Left cardiac atrium (tissue), 4 donors: ENCODE measurements at regions not wholly inside any gene's neighbourhood (a gene's known extent, or its start where the extent isn't known, plus 50 kb on each side); places are given as distances from the start of the nearest gene placed in this dataset.

Source experiments
- ATAC-seq, 2 donors: fragments of 200-7000 bp; cut with Tn5 transposase; one replicate each; pipeline ENCODE4 v1.9.1; 2020; ENCODE audit warnings: mild to moderate bottlenecking in 2 of 2, moderate library complexity in 2 of 2
- DNase-seq: peaks from one replicate; pipeline ENCODE4 v3.0.0-alpha.2; 2020
- intact Hi-C, 2 donors: fragments of 100-400 bp; cut with DNase I; formaldehyde crosslinking; loops; one replicate each; pipeline versions ENCODE4 v1.14.1 to v1.15.1; 2022 to 2023
- donor health status: DM: no; HTN: yes; CAD: no.
- donor health status: DM: no; HTN: yes; CAD: no; lungs with severe emphysema.
- donor health status: DM: yes; HTN: yes; CAD: no.
- donor health status: Dilated cardiomyopathy.

DNA sequence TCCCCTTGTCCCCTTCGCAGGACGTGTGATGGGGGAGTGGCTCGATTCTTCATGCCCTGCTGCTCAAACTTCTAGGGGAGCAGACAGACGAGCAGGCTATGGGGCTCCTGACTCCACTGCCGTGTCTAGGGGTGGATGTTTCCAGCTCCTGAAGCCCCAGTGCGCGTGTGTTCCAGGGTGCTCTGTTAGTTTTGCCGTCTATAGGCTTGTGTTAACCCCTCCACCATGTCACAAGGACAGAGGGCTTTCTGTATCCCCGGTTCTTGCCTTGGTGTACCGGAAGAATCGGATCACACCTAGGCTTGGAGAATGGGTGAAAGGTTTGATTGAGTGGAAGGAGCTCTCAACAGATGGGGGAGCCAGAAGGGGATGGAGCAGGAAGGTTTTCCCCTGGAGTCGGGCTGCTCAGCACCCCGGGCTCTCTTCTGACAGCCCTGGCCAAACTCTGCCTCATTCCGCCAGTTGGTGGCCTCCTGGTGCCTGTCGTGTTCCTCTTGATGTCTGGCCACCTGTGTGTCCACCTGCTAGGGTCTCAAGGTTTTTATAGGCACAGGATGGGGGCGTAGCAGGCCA, 810.7 kb downstream of the BRD1 start:
- DNase-seq (no peak), ATAC-seq (no peak)
- intact Hi-C loops = no loop called here

DNA sequence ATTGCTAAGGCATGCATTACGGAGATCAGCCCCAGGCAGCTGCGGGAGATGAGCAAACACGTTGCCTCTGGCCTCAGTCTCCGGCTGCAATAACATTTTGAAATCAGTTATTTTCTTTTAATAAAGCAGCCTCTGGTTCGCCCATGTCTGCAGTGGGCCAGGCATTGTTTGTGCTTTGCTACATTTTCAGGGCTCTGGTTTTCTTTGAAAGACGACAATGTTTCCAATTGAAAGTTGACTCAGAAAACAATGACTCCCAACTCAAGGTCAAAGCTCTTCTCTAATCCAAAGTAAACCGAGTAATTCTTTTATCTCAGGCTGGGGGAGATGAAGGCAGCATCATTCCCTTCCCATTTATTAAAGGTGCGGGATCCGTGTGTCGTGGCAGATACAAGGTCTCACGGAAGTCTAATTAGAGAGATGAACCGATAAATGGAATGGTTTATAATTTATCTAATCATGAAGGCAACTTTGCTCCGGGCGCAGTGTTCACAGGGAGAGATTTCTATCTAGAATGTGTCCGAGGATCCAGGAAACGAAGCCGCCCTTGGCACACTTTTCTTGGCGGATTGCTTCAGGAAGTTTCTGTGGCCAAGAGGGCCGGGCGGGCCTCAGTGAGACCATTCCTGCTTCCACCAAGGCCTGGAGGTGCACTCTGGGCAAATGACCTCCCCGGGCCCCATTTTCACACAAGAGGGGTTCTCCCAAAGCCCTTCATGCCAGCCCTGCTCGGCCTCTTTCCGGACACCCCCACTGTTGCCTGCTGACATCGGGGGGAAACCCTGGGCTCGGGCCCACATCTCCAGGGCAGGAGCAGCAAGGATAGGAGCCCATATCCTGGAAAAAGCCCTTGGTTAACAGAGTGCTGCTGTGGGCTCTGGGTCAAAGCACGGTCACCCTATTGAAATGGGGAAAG, 811.4 kb downstream of the BRD1 start:
- ATAC-seq (peak in 1 of 2 donors; percentile 51), DNase-seq (peak; percentile 75)
- intact Hi-C loops = no loop called here

DNA sequence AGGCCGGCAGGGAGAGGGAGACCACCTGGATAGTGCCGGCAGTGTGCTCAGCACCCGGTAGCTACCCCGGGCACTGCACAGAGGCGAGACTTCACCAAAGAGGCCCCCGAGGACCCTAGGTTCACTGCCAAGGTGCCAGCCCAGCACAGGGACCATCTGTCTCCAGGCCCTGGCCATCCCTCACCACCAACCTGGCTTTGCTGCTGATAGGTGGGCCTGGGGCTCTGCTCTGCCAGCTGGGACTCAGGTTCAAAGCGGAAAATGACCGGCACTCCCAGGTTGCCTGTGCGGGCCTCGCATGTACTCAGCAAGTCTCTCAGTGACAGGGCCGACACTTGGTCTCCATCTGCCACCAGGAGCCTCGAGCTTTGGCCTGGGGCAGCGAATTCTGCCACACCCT, 812.2 kb downstream of the BRD1 start:
- intact Hi-C loops = no loop called here
- DNase-seq = no peak
- ATAC-seq = no peak

DNA sequence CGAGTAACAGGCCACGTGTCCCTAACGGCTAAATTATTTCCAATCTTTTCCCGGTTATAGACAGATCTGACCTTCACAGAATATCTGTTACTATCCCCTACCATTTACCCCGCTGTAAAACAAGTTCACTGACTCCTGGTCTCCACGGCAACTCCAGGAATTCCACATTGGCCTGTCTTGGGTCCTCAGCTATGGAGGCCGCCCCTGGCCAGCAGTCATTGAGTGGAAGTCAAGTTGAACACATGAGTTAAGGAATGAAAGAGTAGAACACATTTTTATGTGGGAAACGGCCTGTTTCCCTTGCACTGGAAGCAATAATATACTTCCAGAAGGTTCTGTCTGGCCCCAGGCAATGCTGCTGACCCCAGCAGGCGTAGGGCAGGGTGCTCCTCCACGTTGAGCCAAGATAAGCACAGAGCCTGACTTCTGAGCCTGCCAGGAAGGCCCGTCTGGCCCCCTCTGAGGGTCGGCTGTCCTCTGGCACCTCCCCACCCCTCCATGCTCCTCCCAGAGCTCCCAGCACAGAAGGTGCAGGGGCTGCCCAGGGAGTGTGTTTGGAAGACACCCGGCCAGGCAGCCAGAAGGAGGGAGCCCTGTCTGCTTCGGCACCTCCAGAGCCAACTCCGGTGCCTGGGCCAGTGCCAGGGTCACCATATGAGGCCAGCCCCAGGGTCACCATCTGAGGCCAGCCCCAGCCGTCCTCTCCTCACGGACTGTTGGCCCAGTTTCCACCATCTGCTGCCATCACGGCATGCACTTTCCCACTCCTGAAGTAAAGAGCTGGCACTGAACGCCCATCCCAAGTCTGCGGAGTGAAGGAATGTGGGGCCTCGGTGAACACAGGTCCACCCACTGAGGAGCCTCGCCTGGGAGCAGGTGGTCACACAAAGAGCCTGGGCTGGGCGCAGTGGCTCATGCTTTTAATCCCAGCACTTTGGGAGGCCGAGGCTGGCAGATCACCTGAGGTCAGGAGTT, 813.2 kb downstream of the BRD1 start:
- intact Hi-C loops = no loop called here
- ATAC-seq (peak in 1 of 2 donors; percentile 26), DNase-seq (peak; percentile 53)

DNA sequence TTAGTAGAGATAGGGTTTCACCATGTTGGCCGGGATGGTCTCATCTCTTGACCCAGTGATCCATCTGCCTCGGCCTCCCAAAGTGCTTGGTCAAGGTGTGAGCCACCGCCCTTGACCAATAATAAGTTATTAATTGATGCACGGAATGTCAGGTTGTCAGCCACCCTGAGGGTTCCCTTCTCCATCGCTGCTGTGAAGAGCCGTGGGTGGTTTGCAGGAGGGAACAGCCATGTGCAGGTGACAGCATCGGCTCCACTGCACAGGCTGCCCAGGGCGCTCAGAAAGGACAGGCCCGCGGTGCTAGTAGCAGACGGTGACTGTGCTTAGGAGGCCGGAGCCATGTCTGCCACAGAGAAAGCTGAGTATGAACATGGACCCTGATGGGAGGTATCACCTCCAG, 814.0 kb downstream of the BRD1 start:
- intact Hi-C loops = no loop called here
- DNase-seq = no peak
- no peak for ATAC-seq

DNA sequence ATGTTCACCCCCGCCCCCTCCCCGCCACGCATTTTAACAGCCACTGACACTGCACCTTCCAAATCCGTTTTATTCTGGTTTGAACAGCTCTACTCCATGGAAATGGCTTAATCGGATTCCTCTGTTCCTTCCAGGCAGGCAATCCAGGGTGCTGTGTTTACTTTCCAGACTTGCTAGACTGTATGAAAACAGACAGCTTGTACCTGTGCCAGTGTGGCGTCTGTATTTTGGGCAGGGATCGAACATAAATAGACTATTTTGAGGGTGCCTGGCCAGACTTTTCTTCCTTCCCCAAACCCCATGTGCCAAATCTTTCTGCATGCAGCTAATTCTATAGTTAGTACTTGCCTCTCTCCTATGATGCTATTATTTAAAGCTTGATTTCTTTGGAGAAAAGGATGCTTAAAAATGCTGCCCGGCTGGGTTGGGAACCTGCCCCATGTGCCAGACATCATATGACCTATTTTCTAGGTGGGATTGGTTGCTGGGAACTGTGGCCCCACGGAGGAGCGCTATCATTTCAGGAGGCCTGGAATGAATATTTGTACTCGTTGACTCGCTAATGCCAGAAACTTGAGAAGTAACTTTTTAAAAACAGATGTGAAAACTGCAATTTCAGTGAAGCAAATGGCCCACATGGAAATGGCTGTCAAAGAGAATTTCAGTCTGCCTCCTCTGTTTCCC, 814.8 kb downstream of the BRD1 start:
- no peak for ATAC-seq
- intact Hi-C loops = no loop called here
- DNase-seq = no peak

DNA sequence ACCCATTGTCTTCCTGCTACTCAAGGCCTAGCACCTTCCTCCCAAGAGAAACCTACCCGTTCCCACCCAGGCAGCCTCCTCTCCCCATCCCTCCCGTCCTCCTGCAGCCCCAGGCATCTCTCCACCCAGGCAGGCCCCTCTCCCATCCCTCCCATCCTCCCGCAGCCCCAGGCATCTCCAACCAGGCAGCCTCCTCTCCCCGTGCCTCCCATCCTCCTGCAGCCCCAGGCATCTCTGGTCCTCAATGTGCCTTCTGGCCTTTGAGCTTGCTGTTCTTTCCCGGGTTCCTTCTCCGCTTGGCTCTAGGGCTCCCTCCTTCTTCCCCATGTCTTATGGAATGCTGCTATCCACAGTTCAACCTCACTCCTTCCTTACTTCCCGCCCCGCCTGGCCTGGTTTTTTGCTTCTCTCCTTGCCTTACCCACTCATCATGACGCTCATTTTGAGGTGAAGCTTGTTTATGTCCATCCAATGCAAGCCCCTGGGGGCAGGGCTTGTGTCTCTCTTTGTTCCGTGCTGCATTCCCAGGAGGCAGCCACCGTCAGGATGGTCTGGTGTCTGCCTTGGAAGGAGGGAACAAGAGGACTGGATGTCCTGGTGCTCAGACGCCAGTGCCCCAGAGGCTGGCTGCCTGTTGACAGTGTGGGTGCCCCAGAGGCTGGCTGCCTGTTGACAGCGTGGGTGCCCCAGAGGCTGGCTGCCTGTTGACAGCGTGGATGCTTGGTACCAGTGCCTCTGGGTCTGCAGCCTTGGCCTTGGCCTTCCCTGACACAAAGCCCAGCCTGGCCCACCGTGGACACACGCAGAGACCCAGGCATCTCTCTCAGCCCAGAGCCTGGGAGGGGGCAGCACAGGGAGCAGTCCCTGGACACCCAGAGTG, 815.7 kb downstream of the BRD1 start:
- DNase-seq (no peak), ATAC-seq (no peak)
- intact Hi-C loops = no loop called here

DNA sequence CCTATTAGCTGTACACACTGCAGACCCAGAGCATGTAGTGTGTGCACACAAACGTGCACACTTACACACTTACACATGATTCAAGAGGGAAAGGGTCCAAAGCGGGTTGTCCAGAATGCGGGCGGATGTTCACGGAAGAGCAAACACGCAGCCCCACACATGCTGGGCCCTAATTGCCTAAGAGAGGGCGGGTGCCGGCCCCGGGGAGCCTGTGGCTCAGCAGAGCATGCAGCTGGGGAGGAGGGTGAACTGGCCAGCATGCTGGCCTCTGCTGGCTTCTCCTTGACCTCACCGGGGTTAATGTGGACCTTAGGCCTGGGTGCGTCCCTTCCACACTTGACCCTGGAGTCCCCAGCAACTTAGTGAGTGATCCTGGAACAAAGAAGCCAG, 816.3 kb downstream of the BRD1 start:
- DNase-seq = no peak
- no peak for ATAC-seq
- intact Hi-C loops = no loop called here

DNA sequence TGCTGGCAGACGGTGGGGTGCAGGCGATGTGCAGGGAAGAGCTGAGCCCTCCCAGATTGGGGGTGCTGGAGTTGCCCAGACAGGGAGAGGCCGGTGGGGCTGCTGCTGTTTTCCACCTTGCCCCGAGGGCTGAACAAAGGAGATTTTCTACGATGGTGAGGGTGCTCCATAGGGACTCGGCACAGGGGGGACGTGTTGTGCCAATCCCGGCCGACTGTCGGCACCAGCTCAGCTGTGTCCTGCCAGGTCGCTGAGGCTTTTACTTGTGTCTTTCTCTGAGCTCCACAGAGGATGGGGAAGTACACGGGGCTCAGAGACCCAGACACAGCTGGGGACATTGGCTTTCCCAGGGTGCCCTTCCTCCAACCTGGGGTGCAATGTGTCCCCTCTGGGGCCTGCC, 816.8 kb downstream of the BRD1 start:
- DNase-seq (no peak), ATAC-seq (no peak)
- intact Hi-C loops = no loop called here

DNA sequence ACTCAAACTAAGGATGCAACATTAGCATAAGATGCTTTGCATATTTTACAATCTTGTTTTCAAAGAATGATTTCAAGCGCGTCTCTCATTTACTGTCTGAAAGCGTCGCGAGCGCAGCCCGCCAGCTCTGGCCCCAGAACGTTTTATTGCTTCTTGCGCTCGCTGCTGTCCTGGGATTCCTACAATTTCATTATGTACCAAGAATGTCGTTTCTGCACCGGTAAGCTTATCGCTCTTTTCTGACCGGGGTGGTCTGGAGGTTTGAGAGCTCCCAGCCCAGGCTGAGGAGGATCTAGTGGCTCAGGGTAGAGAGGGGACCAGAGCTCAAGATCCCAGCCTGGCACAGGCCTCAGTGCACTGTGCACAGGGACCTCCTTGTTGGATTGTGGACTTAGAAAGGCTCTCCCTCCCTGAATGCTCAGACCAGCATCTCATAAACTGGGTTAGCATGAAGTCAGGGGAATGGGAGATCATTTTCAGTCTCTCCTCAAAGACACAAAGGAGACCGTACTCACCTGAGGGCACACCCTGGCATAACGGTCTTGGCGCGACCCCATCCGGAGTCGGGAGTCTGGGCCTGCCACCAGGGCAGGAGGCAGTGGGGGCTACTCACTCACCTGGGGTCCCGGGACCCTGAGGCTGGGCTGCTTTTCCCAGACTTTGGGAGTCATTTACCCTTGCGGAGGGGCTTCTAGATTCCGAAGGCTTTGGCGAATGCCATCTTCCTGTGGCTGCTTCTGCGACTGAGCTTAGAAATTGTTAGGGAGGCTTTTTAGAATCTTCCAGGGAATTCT, 817.4 kb downstream of the BRD1 start:
- DNase-seq (no peak), ATAC-seq (no peak)
- intact Hi-C loops = no loop called here

DNA sequence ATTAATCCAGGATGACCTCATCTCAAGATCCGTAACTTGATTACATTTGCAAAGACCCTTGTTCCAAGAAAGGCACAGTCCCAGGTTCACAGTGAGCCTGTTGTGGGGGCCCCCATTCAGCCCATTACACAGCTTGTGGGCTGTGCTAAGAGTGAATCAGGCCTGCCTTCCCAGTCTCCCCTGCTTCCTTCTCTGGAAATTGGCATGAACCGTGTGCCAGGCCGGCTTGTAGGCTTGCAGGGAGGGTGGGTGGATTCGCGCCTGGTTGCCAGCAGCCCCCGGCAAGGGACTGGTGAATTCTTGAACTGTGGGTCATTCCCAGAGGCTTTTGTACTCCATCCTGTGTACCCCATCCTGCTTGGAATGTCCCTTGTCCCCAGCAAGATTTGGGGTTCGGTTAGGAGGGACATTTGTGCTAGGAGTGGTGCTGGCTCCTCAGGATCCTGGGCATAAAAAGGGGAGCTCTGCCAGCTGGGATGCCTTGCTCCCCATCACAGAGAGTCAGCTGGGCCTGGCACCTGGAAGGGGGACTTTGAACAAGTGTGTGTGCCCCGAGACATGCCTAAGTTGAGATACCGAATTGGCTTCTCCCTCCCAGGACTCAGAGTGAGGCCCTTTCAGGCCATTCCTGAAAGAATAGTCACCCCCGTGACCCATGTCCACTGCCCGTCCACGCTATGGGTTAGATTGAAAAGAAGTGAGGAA, 818.2 kb downstream of the BRD1 start:
- DNase-seq (no peak), ATAC-seq (no peak)
- intact Hi-C loops = no loop called here

DNA sequence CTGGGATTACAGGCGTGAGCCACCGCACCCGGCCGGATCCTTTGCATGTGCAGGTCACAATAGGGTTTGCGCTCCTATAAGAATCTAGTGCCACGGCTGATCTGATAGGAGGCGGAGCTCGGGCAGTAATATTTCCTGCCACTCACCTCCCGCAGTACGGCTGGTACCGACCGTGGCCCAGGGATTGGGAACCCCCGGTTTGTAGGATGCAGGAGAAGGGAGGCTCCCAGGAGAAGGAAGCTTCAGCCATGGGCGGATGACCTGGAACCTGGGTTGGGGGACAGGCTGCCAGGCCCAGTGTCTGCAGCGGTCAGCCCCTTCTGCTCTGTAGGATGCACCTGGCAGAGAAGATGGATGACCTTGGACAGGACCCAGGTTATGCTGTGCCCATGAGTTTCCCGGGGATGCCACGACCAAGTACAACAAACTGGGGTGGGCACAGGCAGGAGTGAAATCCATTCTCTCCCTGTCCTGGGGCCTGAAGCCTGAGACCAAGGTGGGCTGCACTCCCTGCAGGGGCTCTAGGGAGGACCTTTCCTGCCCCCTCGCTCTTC, 818.9 kb downstream of the BRD1 start:
- no peak for ATAC-seq
- intact Hi-C loops = no loop called here
- no peak for DNase-seq

DNA sequence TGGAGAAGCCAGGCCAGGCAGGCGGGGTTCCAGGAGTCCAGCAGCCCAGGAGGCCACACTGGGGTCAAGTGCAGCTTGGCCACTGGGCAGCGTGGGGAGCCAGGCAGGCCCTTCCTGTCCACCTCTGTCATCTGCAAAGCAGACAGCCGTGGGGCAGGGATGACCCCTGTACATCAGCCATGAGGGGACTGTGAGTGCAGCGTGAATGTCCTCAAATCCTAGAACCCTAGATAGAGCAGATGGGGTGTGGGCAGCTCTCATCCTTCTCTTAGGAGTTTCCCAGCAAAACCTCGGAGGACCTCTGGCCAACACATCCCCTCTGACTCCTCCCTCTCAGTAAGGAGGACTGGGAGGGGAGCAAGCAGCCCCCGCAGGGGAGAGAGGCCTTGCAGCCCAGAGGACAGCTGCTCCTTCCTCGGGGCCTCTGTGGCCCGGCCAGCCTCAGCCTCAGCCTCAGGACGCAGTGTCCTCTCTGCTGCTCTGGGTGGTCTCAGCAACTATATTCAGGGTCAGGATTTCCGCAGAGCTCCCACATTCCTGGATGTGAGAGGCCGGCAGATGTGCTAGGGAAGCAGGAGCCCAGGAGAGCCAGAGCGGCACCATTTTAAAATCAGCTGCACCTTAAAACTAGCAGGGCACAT, 820.5 kb downstream of the BRD1 start:
- no peak for DNase-seq

DNA sequence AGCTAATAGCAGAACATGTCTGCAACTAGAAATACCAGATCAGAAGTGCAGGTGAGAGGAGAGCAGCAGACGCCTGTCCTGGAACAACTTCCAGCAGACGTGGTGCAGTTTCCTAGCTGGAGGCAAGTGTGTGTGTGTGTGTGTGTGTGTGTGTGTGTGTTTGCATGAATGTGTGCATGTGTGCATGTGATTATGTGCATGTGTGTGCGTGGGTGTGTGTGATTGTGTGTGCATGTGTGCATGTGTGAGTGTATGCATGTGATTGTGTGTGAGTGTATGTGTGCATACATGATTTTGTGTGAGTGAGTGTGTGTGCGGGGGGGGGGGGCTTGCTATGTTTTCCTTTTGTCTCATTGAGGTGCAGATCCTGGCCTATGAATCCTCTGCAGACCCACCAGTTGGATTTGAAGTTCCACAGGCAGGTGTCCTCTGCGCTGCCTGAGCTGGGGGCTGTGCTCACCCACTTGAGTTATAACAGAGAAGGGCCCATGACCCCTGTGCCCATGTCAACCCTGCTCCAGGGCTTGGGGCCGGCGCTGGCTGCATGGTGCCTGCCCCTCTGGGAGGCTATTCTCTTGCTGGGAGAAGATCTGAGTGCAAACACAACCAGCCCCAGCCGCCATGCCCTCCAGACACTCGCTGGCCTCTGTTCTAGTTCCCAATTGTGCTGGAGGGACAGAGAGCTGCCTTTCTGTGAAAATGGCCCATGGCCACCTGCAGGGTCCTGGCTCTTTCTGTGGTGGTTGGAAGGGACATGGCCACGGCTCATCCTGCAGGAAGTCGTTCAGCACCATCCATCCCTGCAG, 821.3 kb downstream of the BRD1 start:
- intact Hi-C loops = no loop called here
- no peak for DNase-seq
- no peak for ATAC-seq

More for the DNA sequence above, 820.5 kb downstream of the BRD1 start:
- no peak for ATAC-seq
- intact Hi-C loops = no loop called here

DNA sequence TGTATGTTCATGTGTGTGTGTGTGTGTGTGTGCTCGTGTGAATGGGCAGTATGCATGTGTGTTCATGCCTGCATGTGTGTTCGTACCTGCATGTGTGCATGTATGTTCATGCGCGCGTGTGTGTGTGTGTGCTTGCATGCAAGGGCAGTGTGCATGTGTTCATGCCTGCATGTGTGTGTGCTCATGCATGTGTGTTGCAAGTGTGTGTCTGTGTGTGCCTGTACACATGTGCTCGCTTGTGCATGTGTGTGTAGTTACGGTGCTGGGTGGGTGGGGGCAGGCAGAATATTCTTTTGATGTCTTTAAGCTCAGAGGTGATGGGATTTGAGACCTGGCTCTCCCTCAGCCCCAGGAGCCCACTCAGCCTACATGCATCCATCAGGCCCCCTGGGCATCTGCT, 822.1 kb downstream of the BRD1 start:
- ATAC-seq = no peak
- intact Hi-C loops = no loop called here
- no peak for DNase-seq
